WI38 (cell line): ENCODE measurements at regions not wholly inside any gene's neighbourhood (a gene's known extent, or its start where the extent isn't known, plus 50 kb on each side); places are given as distances from the start of the nearest gene placed in this dataset.

Source experiments
- H3K4me3 ChIP-seq: 2 replicates; pipeline ENCODE4 v1.5.1; 2011; ENCODE audit warnings: low read depth, mild to moderate bottlenecking, control low read depth, low read length
- TF ChIP-seq, protein P1 (sequence below): IDR thresholded peaks from 2 replicates; pipeline ENCODE4 v1.5.1; 2012; ENCODE audit warnings: low read depth, mild to moderate bottlenecking, control low read depth, low read length

DNA sequence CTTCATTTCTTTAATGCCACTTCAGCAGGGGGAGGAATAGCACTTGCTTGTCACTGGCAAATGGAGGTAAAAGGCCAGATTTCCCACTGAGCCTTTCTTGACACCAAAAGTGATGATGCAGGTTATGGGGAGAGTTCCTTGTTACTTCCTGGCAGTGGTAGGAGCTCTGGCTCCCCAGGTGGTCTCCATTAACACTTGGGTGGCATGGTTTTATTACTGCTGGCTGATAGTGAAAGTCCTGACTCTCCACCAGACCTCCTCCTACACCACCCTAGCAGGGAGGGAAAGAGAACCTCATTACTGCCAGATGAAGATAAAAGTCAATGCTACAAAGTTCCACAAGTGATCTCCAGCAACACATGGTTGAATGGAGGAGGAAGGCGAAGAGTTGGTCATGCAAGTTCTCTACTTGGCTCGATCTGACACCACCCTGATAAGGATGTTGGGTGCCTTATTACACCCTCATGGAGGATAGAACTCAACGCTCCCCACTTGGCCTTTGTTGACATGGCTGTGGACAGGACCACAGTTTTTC, 152.7 kb upstream of the GNAO1 start:
- H3K4me3 ChIP-seq = no peak overlapping the region
- TF ChIP-seq, protein P1, sequence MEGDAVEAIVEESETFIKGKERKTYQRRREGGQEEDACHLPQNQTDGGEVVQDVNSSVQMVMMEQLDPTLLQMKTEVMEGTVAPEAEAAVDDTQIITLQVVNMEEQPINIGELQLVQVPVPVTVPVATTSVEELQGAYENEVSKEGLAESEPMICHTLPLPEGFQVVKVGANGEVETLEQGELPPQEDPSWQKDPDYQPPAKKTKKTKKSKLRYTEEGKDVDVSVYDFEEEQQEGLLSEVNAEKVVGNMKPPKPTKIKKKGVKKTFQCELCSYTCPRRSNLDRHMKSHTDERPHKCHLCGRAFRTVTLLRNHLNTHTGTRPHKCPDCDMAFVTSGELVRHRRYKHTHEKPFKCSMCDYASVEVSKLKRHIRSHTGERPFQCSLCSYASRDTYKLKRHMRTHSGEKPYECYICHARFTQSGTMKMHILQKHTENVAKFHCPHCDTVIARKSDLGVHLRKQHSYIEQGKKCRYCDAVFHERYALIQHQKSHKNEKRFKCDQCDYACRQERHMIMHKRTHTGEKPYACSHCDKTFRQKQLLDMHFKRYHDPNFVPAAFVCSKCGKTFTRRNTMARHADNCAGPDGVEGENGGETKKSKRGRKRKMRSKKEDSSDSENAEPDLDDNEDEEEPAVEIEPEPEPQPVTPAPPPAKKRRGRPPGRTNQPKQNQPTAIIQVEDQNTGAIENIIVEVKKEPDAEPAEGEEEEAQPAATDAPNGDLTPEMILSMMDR = no peak

DNA sequence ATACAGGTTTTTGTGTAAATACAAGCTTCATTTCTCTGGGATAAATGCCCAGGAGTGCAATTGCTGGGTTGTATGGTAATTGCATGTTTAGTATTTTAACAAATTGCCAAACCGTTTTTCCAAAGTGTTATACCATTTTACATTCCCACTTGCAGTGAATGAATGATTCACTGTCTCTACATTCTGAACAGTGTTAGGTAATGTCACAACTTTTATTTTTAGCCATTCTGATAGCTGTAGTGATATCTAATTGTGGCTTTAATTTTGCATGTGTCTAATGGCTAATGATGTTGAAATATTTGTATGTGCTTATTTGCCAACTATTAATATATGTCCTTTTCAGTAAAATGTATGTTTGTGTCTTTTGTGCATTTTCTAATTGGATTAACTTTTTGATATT, 156.9 kb upstream of the CES5A start:
- TF ChIP-seq, protein P1 = no peak

DNA sequence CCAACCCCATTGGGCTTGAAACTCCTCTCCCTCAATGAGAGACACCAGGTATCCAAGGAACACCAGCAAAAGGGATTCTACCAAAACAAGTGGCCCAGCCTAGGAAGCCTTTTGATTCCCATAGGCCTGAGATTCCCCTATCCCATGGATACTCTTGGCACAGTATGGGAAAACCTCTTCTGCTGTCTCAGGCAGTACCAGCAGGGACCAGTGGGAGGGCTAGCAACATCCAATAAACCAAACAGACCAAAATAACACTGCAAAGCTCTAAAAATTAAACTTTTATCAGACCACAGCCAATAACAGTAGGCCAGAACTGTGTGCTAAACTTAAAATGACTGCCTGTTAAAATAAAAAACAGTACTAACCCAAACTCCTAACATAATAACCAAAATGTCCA, 153.9 kb upstream of the CES5A start:
- TF ChIP-seq, protein P1 = no peak
- no peak overlapping the region for H3K4me3 ChIP-seq

More for the DNA sequence above, 156.9 kb upstream of the CES5A start:
- no peak overlapping the region for H3K4me3 ChIP-seq

DNA sequence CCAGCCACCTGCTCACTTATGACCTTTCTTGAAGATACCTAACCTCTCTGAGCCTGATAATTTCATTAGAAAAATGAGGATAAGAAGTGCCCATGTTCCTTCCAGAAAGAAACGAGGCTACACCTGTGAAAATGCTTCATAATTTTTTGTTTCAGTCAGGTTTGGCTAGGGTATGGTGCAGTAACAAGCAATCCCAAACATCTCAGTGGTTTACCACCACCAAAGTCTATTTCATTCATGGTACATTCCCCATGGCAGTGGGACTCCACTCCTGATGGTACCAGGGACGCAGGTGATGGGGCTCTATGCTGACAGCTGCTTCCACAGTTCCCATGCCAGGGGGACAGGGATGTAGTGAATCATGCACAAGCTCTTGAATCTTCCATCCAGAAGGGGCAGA, 147.6 kb upstream of the CES5A start:
- no peak overlapping the region for H3K4me3 ChIP-seq
- TF ChIP-seq, protein P1 = no peak

GRCh38 chr16:56019274-56019673, 144.1 kb upstream of the CES5A start:
- H3K4me3 ChIP-seq = no peak overlapping the region

GRCh38 chr16:56013962-56014552, 138.9 kb upstream of the CES5A start:
- H3K4me3 ChIP-seq = no peak overlapping the region
- TF ChIP-seq, protein P1 = no peak

More at GRCh38 chr16:56019274-56019673, 144.1 kb upstream of the CES5A start:
- TF ChIP-seq, protein P1 = no peak

DNA sequence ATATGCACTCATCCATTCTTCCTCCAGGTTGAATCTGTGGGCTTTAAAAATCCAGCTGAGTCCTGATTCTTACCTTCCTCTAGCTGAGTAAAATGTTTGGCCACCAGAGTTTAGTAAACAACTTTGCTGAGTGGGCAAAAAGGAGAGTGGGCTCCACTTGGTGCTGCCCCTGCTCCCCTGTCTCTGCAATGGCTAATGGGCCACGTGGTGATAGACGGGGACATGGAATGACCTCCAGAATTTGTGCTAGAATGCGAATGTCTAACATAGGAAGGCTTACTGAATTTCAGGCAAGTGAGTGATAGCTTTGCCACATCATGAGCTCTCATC, 137.3 kb upstream of the CES5A start:
- no peak overlapping the region for H3K4me3 ChIP-seq
- TF ChIP-seq, protein P1 = no peak
